Panc1 (cell line): ENCODE measurements at regions not wholly inside any gene's neighbourhood (a gene's known extent, or its start where the extent isn't known, plus 50 kb on each side); places are given as distances from the start of the nearest gene placed in this dataset.

Experiments used
- ATAC-seq: fragments of 200-7000 bp; cut with Tn5 transposase; 2 replicates; pipeline ENCODE4 v1.9.1; 2020; ENCODE audit warnings: mild to moderate bottlenecking, moderate library complexity
- BruUV-seq: library from RNA; stranded (reverse); fragments of 400-500 nt; replicated peaks from 2 replicates; lab custom pipeline; 2021; lab: Mats Ljungman, UMichigan
- CTCF ChIA-PET: fragments of 300-600 bp; sonication (Branson Sonifier 250); formaldehyde crosslinking; loops from one replicate; lab custom pipeline; 2022; ENCODE audit warnings: antibody characterized with exemption; lab: Charles Lee
- POLR2A ChIA-PET: fragments of 300-600 bp; sonication (Branson Sonifier 250); formaldehyde crosslinking; loops from one replicate; lab custom pipeline; 2022; ENCODE audit warnings: antibody characterized with exemption; lab: Charles Lee
- DNase-seq: peaks from one replicate; pipeline ENCODE4 v3.0.0-alpha.2; 2010; ENCODE audit warnings: low read depth, low spot score
- H3K27ac ChIP-seq: 2 replicates; pipeline ENCODE4 v1.5.1; 2011; ENCODE audit warnings: mild to moderate bottlenecking, low read length, inconsistent platforms
- H3K27me3 ChIP-seq: fragments of 200-500 bp; sonication (Bioruptor generic); 2 replicates; pipeline ENCODE4 v1.6.0; 2014; ENCODE audit warnings: low read length, inconsistent platforms; ENCODE audit not compliant: control insufficient read depth, insufficient read depth
- H3K36me3 ChIP-seq: fragments of 200-500 bp; sonication (Bioruptor generic); 2 replicates; pipeline ENCODE4 v1.5.1; 2014; ENCODE audit warnings: inconsistent platforms, mild to moderate bottlenecking, low read length, moderate library complexity; ENCODE audit not compliant: control insufficient read depth, insufficient read depth
- H3K4me1 ChIP-seq: 2 replicates; pipeline ENCODE4 v1.5.1; 2011; ENCODE audit warnings: inconsistent platforms, mild to moderate bottlenecking, low read length, moderate library complexity; ENCODE audit not compliant: control insufficient read depth, insufficient read depth
- H3K4me3 ChIP-seq, 2 experiments: 2 replicates each; pipeline ENCODE4 v1.5.1; 2011 to 2012; ENCODE audit warnings: low read depth in 2 of 2, low read length in 2 of 2, mild to moderate bottlenecking in 2 of 2, inconsistent platforms in 1 of 2, moderate library complexity in 1 of 2
- H3K9me3 ChIP-seq: fragments of 200-500 bp; sonication (Bioruptor generic); 2 replicates; pipeline ENCODE4 v1.5.1; 2014; ENCODE audit warnings: low read depth, mild to moderate bottlenecking, inconsistent platforms, low read length, moderate library complexity; ENCODE audit not compliant: control insufficient read depth, insufficient read depth
- POLR2AphosphoS5 ChIP-seq: IDR thresholded peaks from 2 replicates; pipeline ENCODE4 v1.6.1; 2012; ENCODE audit warnings: mild to moderate bottlenecking, low read depth, low read length, moderate library complexity
- REST ChIP-seq, 2 experiments: IDR thresholded peaks; 2 replicates each; pipeline ENCODE4 v1.6.1; 2011 to 2012; ENCODE audit warnings: low read depth in 2 of 2, control low read depth in 1 of 2, low read length in 1 of 2, mild to moderate bottlenecking in 1 of 2, moderate library complexity in 1 of 2; ENCODE audit not compliant: insufficient read depth in 1 of 2
- SIN3A ChIP-seq: IDR thresholded peaks from 2 replicates; pipeline ENCODE4 v1.6.1; 2012; ENCODE audit warnings: low read depth, mild to moderate bottlenecking, low read length, moderate library complexity, borderline replicate concordance; ENCODE audit not compliant: insufficient read depth
- TCF7L2 ChIP-seq: IDR thresholded peaks from 2 replicates; pipeline ENCODE4 v1.6.1; 2011; ENCODE audit warnings: mild to moderate bottlenecking, low read depth, low read length, inconsistent platforms
- in situ Hi-C: cut with HindIII; loops from 2 replicates; pipeline ENCODE4 v1.10.0; 2016; ENCODE audit warnings: low sequenced_read_pairs, low pct_unique_long_range_greater_than_20kb
- intact Hi-C: fragments of 100-400 bp; cut with micrococcal nuclease; formaldehyde crosslinking; loops from one replicate; pipeline ENCODE4 v1.10.0; 2022; ENCODE audit not compliant: unreplicated experiment
- TF ChIP-seq, protein P1 (sequence below): fragments of 450-650 bp; IDR thresholded peaks from 2 replicates; pipeline ENCODE4 v1.5.1; 2017; ENCODE audit warnings: mild to moderate bottlenecking

GRCh38 chr7:67597161-67597560 is 600.5 kb downstream of the TYW1 start:
- Histone ChIP-seq H3K27ac (no peak overlapping the region), H3K4me3 (no peak overlapping the region), H3K9me3 (no peaks in the 10 kb centered on the region), H3K4me1 (no peaks in the 10 kb centered on the region), H3K36me3 (no peaks in the 10 kb centered on the region), H3K27me3 (peaks cover 9% of the 10 kb centered on the region)
- TF ChIP-seq, protein P1, sequence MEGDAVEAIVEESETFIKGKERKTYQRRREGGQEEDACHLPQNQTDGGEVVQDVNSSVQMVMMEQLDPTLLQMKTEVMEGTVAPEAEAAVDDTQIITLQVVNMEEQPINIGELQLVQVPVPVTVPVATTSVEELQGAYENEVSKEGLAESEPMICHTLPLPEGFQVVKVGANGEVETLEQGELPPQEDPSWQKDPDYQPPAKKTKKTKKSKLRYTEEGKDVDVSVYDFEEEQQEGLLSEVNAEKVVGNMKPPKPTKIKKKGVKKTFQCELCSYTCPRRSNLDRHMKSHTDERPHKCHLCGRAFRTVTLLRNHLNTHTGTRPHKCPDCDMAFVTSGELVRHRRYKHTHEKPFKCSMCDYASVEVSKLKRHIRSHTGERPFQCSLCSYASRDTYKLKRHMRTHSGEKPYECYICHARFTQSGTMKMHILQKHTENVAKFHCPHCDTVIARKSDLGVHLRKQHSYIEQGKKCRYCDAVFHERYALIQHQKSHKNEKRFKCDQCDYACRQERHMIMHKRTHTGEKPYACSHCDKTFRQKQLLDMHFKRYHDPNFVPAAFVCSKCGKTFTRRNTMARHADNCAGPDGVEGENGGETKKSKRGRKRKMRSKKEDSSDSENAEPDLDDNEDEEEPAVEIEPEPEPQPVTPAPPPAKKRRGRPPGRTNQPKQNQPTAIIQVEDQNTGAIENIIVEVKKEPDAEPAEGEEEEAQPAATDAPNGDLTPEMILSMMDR, result no peak
- TF ChIP-seq SIN3A (no peak), POLR2AphosphoS5 (no peak), TCF7L2 (no peak), REST (IDR thresholded peaks at IDR 0.05; ENCODE audit: insufficient read depth in 1 of 2, low read depth in 2 of 2, low read length in 1 of 2) (no peak)
- intact Hi-C loops, result no loop called here
- no peak for ATAC-seq
- in situ Hi-C loops, result no loop called here
- ChIA-PET POLR2A (no interaction called here), CTCF (no interaction called here)
- DNase-seq, result no peak
- BruUV-seq, result no TSS peak

GRCh38 chr7:67598469-67598868 is 601.8 kb downstream of the TYW1 start:
- Histone ChIP-seq H3K4me1 (no peaks in the 10 kb centered on the region), H3K27me3 (peaks cover 9% of the 10 kb centered on the region), H3K9me3 (no peaks in the 10 kb centered on the region), H3K27ac (no peak overlapping the region), H3K4me3 (no peak overlapping the region), H3K36me3 (no peaks in the 10 kb centered on the region)
- BruUV-seq, result no TSS peak
- ATAC-seq (no peak), DNase-seq (no peak)
- TF ChIP-seq REST (IDR thresholded peaks at IDR 0.05; ENCODE audit: insufficient read depth in 1 of 2, low read depth in 2 of 2, low read length in 1 of 2), result no peak
- no peak for TF ChIP-seq TCF7L2
- TF ChIP-seq SIN3A, result no peak
- TF ChIP-seq, protein P1, result no peak
- TF ChIP-seq POLR2AphosphoS5, result no peak
- CTCF ChIA-PET, result no interaction called here
- intact Hi-C loops, result no loop called here
- in situ Hi-C loops, result no loop called here
- POLR2A ChIA-PET, result no interaction called here
